Right lobe of liver (tissue), 6 donors: ENCODE measurements at regions not wholly inside any gene's neighbourhood (a gene's known extent, or its start where the extent isn't known, plus 50 kb on each side); places are given as distances from the start of the nearest gene placed in this dataset.

Source experiments
- ATAC-seq, 4 donors: fragments of 200-7000 bp; cut with Tn5 transposase; one replicate each; pipeline ENCODE4 v1.9.1; 2020; ENCODE audit warnings: mild to moderate bottlenecking in 4 of 4, moderate library complexity in 4 of 4
- DNase-seq, 3 donors: peaks; one replicate each; pipeline ENCODE4 v3.0.0-alpha.2; 2020
- H3K27ac ChIP-seq, 3 donors: fragments of 200-600 bp; one replicate each; pipeline ENCODE4 v1.8.0; 2022
- H3K27me3 ChIP-seq, 2 donors: fragments of 200-600 bp; one replicate each; pipeline ENCODE4 v1.8.0; 2022
- H3K36me3 ChIP-seq, 4 donors: fragments of 200-600 bp; sonication (generic) in 1 of 4; one replicate each; pipeline versions ENCODE4 v1.5.1 to v1.8.0; 2017 to 2022; ENCODE audit warnings: control low read depth in 1 of 4
- H3K4me1 ChIP-seq, 4 donors: fragments of 200-600 bp; sonication (generic) in 1 of 4; one replicate each; pipeline versions ENCODE4 v1.5.1 to v1.8.0; 2017 to 2022; ENCODE audit warnings: control low read depth in 1 of 4
- H3K4me3 ChIP-seq, 3 donors: fragments of 200-600 bp; one replicate each; pipeline ENCODE4 v1.8.0; 2022
- H3K9me3 ChIP-seq, 4 donors: fragments of 200-600 bp; sonication (generic) in 1 of 4; one replicate each; pipeline versions ENCODE4 v1.5.1 to v1.8.0; 2017 to 2022; ENCODE audit warnings: control low read depth in 1 of 4
- CTCF ChIP-seq, 4 donors: fragments of 200-600 bp in 3 of 4; fragments of 450-650 bp in 1 of 4; IDR thresholded peaks; one replicate each; pipeline versions ENCODE4 v1.5.1 to v1.8.0; 2016 to 2022; ENCODE audit warnings: antibody characterized with exemption in 4 of 4, mild to moderate bottlenecking in 2 of 4
- POLR2A ChIP-seq: fragments of 450-650 bp; IDR thresholded peaks from one replicate; pipeline ENCODE4 v1.6.1; 2017; ENCODE audit warnings: antibody characterized with exemption, mild to moderate bottlenecking
- WGBS: methylation state at CpG from one replicate; pipeline ENCODE4 v1.1.6; 2018; ENCODE audit warnings: low coverage, low lambda C conversion rate; ENCODE audit not compliant: insufficient coverage; ENCODE audit errors: missing lambda C conversion rate; 5-methylcytosine and 5-hydroxymethylcytosine counted together
- intact Hi-C, 2 donors: fragments of 100-400 bp; cut with DNase I; formaldehyde crosslinking; loops; one replicate each; pipeline versions ENCODE4 v1.11.2 to v1.14.1; 2022
- donor health status: DM: no; HTN: yes; CAD: no.
- donor health status: DM: no; HTN: no; CAD: no.
- donor health status: DM: no; HTN: no; CAD: no.
- donor health status: DM: no; HTN: yes; CAD: no.
- donor health status: DM: no; HTN: yes; CAD: no.

- ATAC-seq, result no peak
- TF ChIP-seq POLR2A, result no peak
- TF ChIP-seq CTCF (IDR thresholded peaks at IDR 0.05), result no peak
Observed at GRCh38 chr11:105298174-105298573, 158.6 kb upstream of the CARD18 start.

GRCh38 chr11:105297463-105297862, 157.9 kb upstream of the CARD18 start:
- no peak overlapping the region for H3K4me3 ChIP-seq
- H3K36me3 ChIP-seq, result no peaks in the 10 kb centered on the region
- no peak for TF ChIP-seq CTCF (IDR thresholded peaks at IDR 0.05)
- TF ChIP-seq POLR2A, result no peak
- no peak for DNase-seq
- H3K9me3 ChIP-seq, result no peaks in the 10 kb centered on the region
- H3K27me3 ChIP-seq, result no peaks in the 10 kb centered on the region
- 22% methylated on average over 2 of the region's 2 CpGs for WGBS
- H3K4me1 ChIP-seq, result no peaks in the 10 kb centered on the region
- H3K27ac ChIP-seq, result no peak overlapping the region
- intact Hi-C loops, result no loop called here
- ATAC-seq, result no peak

More at GRCh38 chr11:105298174-105298573, 158.6 kb upstream of the CARD18 start:
- intact Hi-C loops, result no loop called here
- no peak overlapping the region for H3K4me3 ChIP-seq
- H3K27ac ChIP-seq, result no peak overlapping the region
- H3K27me3 ChIP-seq, result no peaks in the 10 kb centered on the region
- H3K9me3 ChIP-seq, result no peaks in the 10 kb centered on the region
- H3K4me1 ChIP-seq, result no peaks in the 10 kb centered on the region
- no peaks in the 10 kb centered on the region for H3K36me3 ChIP-seq
- WGBS, result 35% methylated on average over 1 of the region's 2 CpGs
- no peak for DNase-seq

DNA sequence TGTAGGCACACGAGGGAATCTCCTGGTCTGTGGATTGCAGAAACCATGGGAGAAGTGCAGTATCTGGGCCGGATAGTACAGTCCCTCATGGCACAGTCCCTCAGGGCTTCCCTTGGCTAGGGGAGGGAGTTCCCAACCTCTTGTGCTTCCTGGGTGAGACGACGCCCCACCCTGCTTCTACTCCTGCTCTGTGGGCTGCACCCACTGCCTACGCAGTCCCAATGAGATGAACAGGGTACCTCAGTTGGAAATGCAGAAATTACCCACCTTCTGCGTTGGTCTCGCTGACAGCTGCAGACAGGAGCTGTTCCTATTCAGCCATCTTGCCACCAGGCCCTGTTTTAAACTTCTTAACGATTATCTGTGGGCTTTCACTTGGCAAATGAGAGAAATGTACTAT, 157.2 kb upstream of the CARD18 start:
- DNase-seq, result peak in 1 of 3 donors; percentile 36
- TF ChIP-seq CTCF (IDR thresholded peaks at IDR 0.05), result no peak
- no peak for TF ChIP-seq POLR2A
- ATAC-seq, result no peak
- Histone ChIP-seq H3K36me3 (no peaks in the 10 kb centered on the region), H3K27ac (no peak overlapping the region), H3K27me3 (no peaks in the 10 kb centered on the region), H3K9me3 (no peaks in the 10 kb centered on the region), H3K4me1 (no peaks in the 10 kb centered on the region), H3K4me3 (no peak overlapping the region)
- WGBS, result 77% methylated on average over 6 of the region's 8 CpGs
- intact Hi-C loops, result no loop called here

DNA sequence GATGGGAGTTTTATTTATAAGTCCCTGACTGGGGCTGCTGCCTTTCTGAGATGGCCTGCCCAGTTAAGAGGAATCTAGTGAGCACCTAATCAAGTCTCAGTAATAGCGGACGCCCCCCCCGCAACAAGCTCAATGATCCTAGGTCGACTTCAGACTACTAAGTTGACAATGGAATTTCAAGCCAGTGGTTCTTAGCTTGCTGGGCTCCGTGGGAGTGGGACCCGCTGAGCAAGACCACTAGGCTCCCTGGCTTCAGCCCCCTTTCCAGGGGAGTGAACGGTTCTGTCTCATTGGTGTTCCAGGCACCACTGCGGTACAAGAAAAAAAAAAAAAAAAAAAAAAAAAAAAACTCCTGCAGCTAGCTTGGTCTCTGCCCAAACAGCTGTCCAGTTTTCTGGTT, 156.8 kb upstream of the CARD18 start:
- WGBS, result no CpG with 5 or more reads among the region's 8 CpGs
- no peak overlapping the region for H3K27ac ChIP-seq
- H3K36me3 ChIP-seq, result no peaks in the 10 kb centered on the region
- no peak overlapping the region for H3K4me3 ChIP-seq
- no peaks in the 10 kb centered on the region for H3K27me3 ChIP-seq
- H3K9me3 ChIP-seq, result no peaks in the 10 kb centered on the region
- H3K4me1 ChIP-seq, result no peaks in the 10 kb centered on the region
- ATAC-seq, result no peak
- TF ChIP-seq POLR2A (no peak), CTCF (IDR thresholded peaks at IDR 0.05) (no peak)
- intact Hi-C loops, result no loop called here
- no peak for DNase-seq

DNA sequence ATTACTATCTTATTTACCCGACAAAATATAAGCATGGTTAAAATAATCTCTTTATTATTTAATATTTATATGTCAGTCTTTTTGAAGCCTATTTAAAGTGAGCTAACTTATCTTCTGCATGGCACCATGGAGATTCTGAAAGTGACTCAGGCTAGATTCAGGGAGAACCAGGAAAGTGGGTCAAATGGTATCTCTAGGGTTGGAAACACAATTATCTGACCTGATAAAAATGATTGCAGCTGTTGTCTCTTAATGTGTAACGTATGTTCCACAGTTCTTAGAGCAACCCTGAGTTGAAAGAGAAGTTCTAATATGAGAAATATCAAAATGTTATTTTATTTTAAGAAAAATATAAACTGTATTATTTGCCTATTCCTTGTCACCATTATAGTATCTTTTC, 143.1 kb upstream of the CARD18 start:
- Histone ChIP-seq H3K4me1 (no peaks in the 10 kb centered on the region), H3K36me3 (no peaks in the 10 kb centered on the region), H3K9me3 (no peaks in the 10 kb centered on the region), H3K27me3 (no peaks in the 10 kb centered on the region), H3K4me3 (no peak overlapping the region), H3K27ac (no peak overlapping the region)
- DNase-seq (no peak), ATAC-seq (no peak)
- intact Hi-C loops, result no loop called here
- TF ChIP-seq CTCF (IDR thresholded peaks at IDR 0.05) (no peak), POLR2A (no peak)
- 31% methylated on average over 2 of the region's 2 CpGs for WGBS
